WERI-Rb-1 (cell line): ENCODE measurements at regions not wholly inside any gene's neighbourhood (a gene's known extent, or its start where the extent isn't known, plus 50 kb on each side); places are given as distances from the start of the nearest gene placed in this dataset.

ENCODE experiments used
- DNase-seq: peaks from one replicate; pipeline ENCODE4 v3.0.0-alpha.2; 2020
- H3K27ac ChIP-seq: fragments of 250-450 bp; sonication (Bioruptor Pico); 2 replicates; pipeline ENCODE4 v1.5.1; 2020; ENCODE audit warnings: mild to moderate bottlenecking, moderate library complexity
- H3K27me3 ChIP-seq: fragments of 250-450 bp; sonication (Bioruptor Pico); 2 replicates; pipeline ENCODE4 v1.5.1; 2021; ENCODE audit warnings: mild to moderate bottlenecking, low read depth, moderate library complexity; ENCODE audit not compliant: insufficient read depth, severe bottlenecking
- H3K36me3 ChIP-seq: fragments of 250-450 bp; sonication (Bioruptor Pico); 2 replicates; pipeline ENCODE4 v1.5.1; 2020; ENCODE audit warnings: mild to moderate bottlenecking, moderate library complexity
- H3K4me3 ChIP-seq: 2 replicates; pipeline ENCODE4 v1.5.1; 2011; ENCODE audit warnings: low read depth, mild to moderate bottlenecking, control low read depth, low read length
- H3K9me3 ChIP-seq: fragments of 250-450 bp; sonication (Bioruptor Pico); 2 replicates; pipeline ENCODE4 v1.5.1; 2021; ENCODE audit warnings: mild to moderate bottlenecking, moderate library complexity; ENCODE audit not compliant: severe bottlenecking
- CTCF ChIP-seq: IDR thresholded peaks from 2 replicates; pipeline ENCODE4 v1.5.1; 2011; ENCODE audit warnings: low read depth, mild to moderate bottlenecking, control low read depth, inconsistent platforms, low read length

- TF ChIP-seq CTCF: no peak
These were observed 658.7 kb downstream of the KCNJ3 start for GRCh38 chr2:155357172-155357571.

GRCh38 chr2:155356250-155356649, 657.8 kb downstream of the KCNJ3 start:
- no peaks in the 10 kb centered on the region for H3K27me3 ChIP-seq
- H3K4me3 ChIP-seq: no peak overlapping the region
- H3K36me3 ChIP-seq: no peaks in the 10 kb centered on the region
- no peaks in the 10 kb centered on the region for H3K9me3 ChIP-seq
- DNase-seq: no peak
- no peak overlapping the region for H3K27ac ChIP-seq
- TF ChIP-seq CTCF: no peak

More at GRCh38 chr2:155357172-155357571, 658.7 kb downstream of the KCNJ3 start:
- H3K4me3 ChIP-seq: no peak overlapping the region
- no peaks in the 10 kb centered on the region for H3K36me3 ChIP-seq
- H3K9me3 ChIP-seq: no peaks in the 10 kb centered on the region
- H3K27ac ChIP-seq: no peak overlapping the region
- H3K27me3 ChIP-seq: no peaks in the 10 kb centered on the region
- DNase-seq: no peak

GRCh38 chr2:155350783-155351580, 652.5 kb downstream of the KCNJ3 start:
- H3K9me3 ChIP-seq: no peaks in the 10 kb centered on the region
- no peak overlapping the region for H3K27ac ChIP-seq
- no peaks in the 10 kb centered on the region for H3K36me3 ChIP-seq
- DNase-seq: no peak
- H3K27me3 ChIP-seq: no peaks in the 10 kb centered on the region
- TF ChIP-seq CTCF: no peak
- H3K4me3 ChIP-seq: no peak overlapping the region

- no peaks in the 10 kb centered on the region for H3K9me3 ChIP-seq
- no peaks in the 10 kb centered on the region for H3K36me3 ChIP-seq
- no peak for TF ChIP-seq CTCF
- no peak overlapping the region for H3K27ac ChIP-seq
- DNase-seq: no peak
- H3K4me3 ChIP-seq: no peak overlapping the region
- H3K27me3 ChIP-seq: no peaks in the 10 kb centered on the region
These were observed 633.5 kb downstream of the KCNJ3 start for GRCh38 chr2:155332016-155332415.

- Histone ChIP-seq H3K36me3 (no peaks in the 10 kb centered on the region), H3K27me3 (no peaks in the 10 kb centered on the region), H3K9me3 (no peaks in the 10 kb centered on the region), H3K27ac (no peak overlapping the region), H3K4me3 (no peak overlapping the region)
- DNase-seq: no peak
- TF ChIP-seq CTCF: no peak
These were observed 621.7 kb downstream of the KCNJ3 start for GRCh38 chr2:155320236-155320635.

GRCh38 chr2:155318710-155319109, 620.2 kb downstream of the KCNJ3 start:
- Histone ChIP-seq H3K9me3 (no peaks in the 10 kb centered on the region), H3K27ac (no peak overlapping the region), H3K4me3 (no peak overlapping the region), H3K36me3 (no peaks in the 10 kb centered on the region), H3K27me3 (no peaks in the 10 kb centered on the region)
- no peak for DNase-seq
- no peak for TF ChIP-seq CTCF
